Amniotic stem cell (primary cell): ENCODE measurements at regions not wholly inside any gene's neighbourhood (a gene's known extent, or its start where the extent isn't known, plus 50 kb on each side); places are given as distances from the start of the nearest gene placed in this dataset.
"Not testable (repeated sequence)": the region's sequence is repeated elsewhere in the genome, so short reads cannot be mapped to it uniquely, and the experiment has no call there.

Source experiments
- DNase-seq: peaks from one replicate; lab custom pipeline; 2025; lab: John Stamatoyannopoulos, UW

DNA sequence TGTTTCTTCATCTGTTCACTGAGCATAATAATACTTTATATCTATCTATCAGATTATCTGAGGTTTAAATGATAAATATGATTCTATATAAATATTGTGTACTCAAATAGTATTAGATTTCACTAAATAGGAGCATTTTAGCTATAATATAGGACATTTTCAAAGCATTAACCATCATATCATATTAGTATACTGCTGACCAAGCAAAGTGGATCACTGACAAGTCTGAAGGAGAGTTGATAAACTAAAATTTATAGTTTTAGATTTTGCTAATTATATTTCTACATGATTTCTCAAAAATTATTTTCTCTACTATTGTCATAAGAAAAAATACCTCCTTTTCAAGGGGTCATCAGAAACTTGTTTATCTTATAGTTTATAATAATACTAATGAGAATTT is 937.8 kb upstream of the LRATD1 start:
- DNase-seq, result no peak

DNA sequence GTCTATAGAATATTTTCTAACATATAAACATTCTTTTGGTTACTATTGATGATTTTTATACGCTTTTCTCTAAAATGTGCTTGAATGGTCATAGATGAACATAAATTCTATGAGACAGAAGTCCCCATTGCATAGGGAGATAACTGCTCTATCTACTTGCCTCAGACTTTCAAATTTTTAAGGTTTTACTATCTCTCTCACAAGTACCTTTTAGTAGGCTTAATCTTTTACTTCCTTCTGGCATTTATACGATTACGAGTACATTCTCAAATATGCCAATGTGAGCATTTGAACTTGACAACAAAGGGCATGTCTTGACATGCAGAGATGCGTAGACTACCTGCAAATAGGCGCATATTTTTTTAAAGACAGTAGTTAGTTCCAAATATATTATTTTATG is 935.9 kb upstream of the LRATD1 start:
- no peak for DNase-seq

DNA sequence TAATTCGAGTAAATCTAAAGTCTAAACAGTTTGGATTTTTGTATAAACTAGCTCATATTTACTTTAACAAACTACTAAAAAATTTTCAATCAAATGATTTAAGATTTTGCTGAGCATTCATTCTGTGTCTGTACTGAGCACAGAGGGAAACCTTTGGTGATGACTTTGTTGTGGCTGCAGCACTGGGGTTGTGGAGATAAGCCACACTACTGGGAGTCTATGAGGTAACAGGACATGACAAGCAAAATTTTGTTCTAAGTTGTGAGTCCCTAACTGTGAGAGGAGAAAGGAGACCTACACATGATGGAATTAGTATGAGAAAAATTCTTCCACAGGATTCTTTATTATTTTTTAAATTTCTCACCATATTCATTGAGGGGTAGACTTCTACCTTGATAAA is 933.7 kb upstream of the LRATD1 start:
- no peak for DNase-seq

DNA sequence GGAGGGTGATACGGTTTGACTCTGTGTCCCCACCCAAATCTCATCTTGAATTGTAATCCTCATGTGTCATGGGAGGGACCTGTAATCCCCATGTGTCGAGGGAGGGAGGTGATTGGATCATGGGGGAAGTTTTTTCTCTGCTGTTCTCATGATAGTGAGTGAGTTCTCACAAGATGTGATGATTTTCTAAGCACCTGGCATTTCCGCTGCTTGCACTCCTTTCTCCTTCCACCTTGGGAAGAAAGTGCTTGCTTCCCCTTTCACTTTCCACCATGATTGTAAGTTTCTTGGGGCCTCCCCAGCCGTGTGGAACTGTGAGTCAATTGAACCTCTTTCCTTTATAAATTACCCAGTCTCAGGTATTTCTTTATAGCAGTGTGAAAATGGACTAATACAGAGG is 932.6 kb upstream of the LRATD1 start:
- DNase-seq, result not testable (repeated sequence)

DNA sequence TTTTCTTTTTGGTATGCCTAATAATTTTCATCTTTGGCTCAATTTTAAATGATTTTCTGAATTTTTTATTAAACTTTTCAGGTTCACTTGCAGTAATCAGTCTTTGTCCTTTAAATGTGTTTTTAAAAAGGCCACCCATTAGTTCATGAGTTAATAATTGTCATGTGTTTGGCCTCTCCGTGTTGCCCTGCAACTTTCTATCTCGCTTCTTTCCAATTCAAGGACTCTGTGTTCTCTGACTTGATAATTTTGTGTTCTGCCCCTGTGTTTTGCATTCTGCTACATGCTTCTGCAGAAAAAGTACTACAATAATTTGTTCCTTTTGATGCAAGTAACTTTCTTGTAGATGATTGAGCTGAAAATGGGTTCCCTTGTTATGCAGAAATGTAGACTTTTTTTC is 921.4 kb upstream of the LRATD1 start:
- no peak for DNase-seq

DNA sequence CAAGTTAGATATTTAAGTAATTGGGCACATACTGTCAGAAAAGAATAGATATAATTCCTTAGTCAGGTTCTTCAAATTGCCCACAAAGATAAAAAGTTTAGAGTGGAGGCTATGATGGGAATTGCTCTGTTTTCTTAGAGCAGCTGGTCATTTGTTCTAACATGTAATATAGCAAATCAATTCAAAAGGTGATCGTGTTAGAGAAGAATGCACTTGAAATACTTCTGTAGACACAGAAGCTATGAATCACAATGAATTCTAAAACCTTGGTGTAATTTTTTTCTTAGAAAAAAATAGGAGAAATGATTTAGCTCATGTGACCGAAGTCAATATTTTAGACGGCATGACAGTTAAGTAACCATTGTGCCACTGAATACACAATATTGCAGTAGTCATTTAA is 918.1 kb upstream of the LRATD1 start:
- no peak for DNase-seq

DNA sequence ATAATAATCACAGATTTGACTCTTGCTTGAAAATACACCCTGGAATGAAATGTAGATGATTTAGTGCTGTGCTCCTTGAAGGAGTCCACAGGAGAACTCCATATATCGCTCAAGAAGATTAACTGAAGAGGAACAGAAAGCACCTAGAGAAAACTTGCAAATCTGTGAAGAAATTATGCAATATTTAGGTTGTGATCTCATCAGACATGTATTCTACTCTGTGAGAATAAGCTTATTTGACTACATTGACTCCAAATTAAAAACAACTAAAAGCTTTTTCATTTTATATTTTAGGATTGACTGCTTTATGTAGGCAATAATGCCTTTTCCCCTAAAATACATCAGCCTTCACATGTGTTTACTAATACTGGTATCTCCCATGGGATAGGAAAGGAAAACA is 906.6 kb upstream of the LRATD1 start:
- no peak for DNase-seq

DNA sequence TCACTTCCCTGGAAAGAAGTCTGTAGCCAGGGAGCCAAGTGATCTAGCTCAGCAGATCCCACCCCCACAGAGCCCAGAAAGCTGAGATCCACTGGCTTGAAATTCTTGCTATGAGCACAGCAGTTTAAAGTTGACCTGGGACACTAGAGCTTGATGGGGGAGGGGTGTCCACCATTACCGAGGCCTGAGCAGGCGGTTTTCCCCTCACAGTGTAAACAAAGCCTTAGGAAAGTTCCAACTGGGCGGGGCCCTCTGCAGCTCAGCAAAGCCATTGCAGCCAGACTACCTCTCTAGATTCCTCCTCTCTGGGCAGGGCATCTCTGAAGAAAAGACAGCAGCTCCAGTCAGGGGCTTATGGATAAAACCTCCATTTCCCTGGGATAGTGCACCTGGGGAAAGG is 887.2 kb upstream of the LRATD1 start:
- no peak for DNase-seq

DNA sequence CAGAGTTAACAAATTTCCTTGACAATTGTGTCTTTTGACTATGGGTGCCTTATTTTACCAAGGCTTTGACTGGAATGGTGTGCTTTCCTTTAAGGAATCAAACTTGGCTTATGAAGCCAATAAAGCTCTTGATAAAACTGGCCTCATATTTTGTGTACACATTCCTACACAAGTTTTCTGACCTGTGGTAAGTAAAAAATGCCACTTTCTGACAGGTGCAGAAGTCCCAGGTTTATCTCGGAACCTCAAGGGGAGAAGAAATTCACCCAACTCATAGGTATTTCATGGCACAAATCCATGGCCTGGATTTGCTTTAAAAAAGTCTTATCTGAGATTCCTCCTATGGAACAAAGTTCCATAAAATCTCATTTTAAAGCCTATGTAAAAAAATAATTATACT is 880.6 kb upstream of the LRATD1 start:
- no peak for DNase-seq

DNA sequence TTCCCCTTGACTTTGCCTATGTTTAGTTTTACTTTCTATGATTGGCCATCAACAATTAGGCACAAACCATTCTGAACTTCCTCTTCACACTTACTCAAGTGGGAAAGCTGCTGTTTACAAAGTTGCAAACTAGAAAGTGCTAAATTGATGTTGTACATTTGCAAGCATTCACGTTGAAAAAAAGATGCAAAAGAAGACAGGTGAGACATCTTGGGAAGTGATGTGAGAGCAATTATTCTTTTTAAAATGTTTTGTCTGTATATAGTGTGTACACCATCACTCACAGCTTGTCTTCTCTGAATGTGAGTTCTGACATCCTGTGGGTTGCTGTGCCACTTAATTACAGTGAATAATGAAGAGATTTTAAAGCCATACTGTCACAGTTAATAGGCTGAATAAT is 874.1 kb upstream of the LRATD1 start:
- no peak for DNase-seq

DNA sequence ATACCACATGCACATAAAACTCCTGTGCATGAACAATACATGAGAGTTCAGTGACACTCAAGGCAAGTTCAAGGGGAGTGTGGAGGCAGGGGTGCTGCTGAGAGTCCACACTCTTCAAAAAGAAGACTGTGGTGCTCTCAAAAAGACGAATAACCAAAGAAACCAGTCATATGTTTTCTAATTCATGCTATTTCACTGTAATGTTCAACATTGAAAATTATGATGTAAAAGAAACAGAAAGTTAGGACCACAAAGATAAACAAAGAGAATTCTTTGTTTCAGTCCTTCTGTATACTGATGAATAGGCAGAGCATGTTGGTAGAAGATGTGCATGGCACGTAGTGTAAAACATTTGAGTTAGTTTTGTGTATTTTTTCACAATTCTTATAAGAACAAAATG is 864.2 kb upstream of the LRATD1 start:
- DNase-seq, result no peak

DNA sequence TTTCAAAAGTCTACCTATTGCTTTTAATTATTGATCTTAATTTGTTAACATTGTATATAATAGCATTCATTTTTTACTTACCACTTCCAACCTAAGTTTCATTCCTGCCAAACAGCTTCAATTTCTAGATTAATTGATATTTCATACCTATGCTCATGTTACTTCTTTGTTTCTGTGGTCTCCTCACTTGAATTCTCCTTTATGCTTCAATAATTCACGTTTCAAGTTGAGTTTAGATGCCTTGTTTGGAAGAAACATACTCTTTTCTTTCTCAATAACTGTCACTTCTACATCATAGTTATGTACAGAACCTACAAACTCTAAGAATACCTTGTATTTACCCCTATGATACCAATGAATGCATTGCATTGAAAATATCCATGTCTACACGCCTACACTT is 862.2 kb upstream of the LRATD1 start:
- no peak for DNase-seq

DNA sequence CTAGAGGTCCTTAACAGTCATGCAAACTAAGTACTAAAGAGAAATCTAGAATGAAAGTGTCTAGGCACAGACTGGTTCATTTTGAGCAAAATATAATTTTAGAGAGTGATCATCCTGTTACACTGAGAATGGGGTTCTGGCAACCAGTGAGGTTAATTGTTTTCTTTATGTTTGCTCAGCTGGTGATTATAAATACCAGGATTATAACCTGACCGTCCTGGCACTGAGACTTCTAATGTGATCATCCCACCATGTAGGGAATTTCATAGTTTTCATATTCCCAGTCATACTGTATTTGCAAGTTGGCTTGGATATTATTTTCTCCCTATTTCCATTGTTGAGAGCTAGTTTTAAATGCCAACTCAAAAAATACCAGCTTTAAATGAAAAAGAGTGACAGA is 852.5 kb upstream of the LRATD1 start:
- no peak for DNase-seq

DNA sequence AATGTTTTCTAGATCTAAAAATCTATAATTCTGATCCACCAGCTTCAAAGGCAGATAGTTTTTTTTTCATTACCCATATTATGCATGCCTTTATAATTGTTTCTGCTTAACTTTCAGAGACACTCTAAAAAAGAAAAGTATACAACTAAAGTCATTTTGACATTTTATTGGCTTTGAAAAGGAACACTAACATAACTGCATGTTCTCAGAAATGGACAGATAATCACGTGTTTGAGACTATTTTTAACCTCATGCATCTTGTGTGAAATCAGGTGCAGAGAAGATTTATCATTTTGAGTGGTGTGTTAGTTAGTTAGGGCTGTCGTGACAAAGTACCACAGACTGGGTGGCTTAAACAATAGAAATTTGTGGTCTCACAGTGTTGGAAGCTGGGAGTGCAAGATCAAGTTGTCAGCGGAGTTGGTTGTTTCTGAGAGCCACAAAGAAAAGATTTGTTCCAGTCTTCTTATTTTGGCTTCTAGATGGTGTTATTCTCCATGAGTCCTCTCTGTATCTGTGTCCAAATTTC is 841.4 kb upstream of the LRATD1 start:
- no peak for DNase-seq

DNA sequence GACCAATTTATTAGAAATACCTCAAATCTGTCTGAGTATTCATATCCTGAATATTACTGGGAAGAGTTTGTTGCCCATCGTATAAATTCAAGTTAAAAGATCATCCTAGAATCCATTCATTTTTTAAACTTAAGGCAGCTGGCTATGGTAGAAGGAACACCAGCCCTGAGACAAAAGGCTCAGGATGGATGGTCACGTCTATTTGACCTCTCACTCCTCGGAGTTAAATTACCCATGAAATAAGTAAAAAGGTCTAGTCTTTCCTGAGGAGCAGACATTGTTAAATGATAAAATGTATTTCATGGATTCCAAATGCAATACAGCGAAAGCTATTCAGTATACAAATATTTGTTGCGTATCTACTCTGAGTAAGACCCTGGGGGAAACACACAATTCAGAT is 826.0 kb upstream of the LRATD1 start:
- DNase-seq, result no peak

DNA sequence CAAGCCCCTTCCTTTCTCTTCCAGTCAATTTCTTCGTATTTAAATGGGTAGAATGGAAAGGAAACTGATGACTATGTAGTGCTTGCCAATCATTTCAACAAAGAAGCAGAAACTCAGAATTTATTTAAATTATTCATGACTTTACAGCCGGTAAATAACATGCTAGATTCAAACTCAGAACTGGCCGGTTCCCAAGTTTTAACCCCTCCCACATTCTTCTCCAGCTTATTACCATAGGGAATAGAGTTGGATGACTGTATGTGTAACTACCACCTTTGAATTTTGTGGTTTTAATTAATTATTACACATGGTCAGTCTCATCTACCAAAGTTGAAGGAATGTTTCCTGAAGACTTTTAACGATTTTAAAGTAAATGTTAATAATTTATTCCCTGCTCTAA is 819.3 kb upstream of the LRATD1 start:
- no peak for DNase-seq

DNA sequence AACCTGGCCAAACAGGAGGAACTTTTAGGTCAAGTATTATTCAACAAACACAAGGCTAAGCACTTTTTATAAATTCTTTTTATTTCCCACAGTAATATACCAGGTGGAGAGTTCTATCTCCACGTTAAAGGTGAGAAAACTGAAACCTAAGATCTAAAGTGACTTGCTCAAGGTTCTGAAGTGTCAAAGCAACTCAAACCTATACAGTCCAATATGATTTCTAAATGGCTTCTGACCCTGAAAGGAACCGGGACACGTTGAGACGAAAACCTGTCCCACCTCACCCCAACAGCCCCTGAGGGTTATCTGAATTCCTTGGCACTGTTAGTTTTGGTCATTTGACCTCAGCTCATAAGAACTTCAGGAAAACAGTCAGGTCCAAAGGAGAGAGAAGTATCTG is 814.5 kb upstream of the LRATD1 start:
- no peak for DNase-seq

DNA sequence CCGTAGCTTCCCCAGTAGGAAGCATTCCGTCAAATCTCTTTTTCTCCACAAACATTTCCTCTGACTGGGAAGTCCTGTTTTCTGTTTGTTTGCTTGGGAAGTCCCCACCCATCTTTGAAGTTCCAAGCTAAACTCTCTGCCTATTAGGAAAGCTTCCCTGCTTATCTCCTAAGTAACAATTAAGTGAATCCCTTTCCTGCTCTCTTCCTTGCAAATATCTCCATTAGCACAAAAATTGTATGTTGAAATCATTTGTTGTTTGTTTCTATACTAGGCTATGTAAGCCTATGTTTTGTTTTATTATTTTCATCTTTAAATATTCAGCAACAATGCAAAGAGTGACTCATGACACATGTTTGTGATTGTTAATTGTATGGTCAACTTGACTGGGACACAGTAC is 812.6 kb upstream of the LRATD1 start:
- DNase-seq, result no peak

DNA sequence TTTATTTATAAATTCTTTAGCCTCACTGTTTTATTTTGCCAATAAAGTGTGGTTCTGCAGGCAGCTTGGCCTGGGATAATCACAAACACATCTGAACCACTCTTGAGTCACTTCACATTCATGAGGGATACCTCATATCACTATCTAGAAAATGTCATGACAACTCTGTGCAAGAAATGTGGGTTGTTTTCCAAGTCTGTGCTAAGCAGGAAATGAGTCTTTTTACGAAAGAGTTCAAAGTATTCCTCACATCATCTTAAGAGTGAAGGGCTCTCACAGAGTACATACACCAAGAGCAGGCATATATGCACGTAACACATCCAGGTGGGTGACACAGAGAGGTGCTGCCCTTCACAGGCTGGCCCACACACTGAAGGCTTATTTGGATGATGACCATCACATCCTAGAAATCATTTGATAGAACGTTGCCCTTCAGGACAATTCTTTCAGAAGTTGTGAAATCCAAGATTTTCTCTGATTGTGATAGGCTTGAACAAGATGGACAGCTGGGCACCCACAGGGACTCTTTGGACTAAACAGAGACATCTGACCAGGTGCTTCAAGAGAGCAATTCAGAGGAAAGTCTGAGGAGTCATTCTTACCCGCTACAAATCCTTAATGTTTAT is 811.1 kb upstream of the LRATD1 start:
- peak; percentile 48 for DNase-seq

DNA sequence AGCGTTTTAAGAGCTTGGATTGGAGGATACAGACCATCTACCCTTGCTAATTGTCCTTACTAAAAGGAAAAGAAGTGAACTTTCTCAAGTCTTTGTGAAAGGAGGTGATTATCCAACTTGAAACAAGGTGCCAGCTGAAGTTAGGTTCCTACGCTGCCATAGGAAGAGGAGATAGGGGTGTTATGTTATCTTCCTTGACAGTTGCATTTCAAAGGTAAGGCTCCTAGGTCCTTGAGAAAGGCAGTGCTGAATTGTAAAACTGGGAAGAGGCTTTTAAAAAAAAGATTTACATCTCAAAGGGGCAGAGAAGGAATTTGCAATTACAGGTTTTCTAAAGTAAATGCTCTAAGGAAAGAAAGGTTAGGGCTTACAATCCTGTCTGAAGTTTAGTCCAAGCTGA is 810.2 kb upstream of the LRATD1 start:
- DNase-seq, result no peak

DNA sequence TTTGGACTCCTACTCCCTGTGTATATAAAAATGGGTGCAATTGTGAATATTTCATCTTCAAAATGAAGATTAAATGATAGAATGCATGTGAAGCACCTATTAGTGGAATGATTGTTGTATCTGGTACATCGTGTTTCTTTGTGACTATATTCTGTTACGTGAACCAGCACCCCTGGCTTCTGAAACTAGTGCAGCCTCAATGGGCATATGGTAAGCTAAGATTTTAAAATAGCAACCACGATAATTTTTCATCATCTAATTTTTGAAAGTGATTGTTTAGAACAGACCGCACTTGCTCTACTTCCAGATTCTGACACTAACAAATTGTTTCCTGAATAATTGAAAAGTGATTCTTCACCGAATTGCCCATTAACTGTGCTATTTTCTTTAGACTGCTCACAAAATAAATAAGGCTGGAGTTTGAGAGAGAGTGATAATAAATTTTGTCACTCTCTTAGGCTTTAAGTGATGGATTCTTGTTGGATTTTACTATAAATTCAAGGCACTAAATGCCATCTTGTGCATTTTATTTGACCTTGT is 806.1 kb upstream of the LRATD1 start:
- no peak for DNase-seq

DNA sequence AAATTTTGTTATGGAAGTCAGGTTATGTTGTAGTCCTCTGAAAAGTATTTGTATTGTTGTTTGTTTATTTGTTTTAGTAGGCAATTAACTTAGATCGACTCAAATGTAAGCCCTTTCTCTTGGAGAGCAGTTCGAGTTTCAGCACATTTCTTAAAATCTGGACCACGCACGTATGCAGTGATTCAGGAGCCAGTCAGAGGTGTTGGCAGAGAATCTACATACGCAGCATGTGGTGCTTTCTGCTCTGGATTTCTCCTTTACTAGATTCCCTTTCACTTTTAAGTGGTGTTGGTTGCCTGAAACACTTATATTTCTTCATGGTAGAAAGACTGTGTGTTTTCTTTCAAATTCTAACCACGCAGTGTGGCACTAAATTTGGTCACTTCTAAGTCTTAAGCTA is 773.9 kb upstream of the LRATD1 start:
- no peak for DNase-seq

DNA sequence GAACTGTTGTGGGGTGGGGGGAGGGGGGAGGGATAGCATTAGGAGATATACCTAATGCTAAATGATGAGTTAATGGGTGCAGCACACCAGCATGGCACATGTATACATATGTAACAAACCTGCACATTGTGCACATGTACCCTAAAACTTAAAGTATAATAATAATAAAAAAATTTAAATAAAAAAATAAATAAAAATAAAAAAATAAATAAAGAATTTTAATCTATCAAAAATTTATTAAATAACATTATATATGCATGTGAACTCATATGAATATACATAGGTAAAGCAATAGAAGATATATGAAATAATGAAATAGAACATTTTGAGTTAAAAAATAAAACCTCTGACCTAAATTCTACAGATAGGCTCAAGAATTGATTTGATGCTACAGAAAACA is 764.2 kb upstream of the LRATD1 start:
- not testable (repeated sequence) for DNase-seq

DNA sequence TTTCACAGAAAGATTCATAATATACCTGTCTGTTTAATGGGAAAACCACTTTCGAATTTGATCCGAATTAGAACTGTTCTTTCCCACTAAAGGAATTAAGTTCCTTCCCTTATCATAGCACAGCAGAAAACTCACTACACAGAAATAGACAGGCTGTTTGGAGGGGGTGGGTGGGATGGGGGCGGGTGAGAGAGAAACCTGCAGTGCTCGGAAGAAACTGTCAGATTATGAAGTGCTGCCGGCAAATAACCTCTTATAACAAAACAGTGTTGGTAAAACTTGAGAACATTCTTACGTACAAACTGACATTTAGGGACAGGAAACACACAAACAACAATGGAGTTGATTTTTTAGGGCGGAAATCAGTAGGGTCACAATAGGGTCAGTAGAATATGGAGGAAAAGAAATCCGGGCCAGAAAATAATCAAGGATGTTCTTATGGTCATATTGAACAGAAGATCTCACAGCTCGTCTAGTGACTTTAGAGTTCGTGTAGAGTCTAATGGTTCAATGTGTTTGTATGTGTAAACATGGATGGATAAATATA is 756.0 kb upstream of the LRATD1 start:
- DNase-seq, result no peak
